ENCODE measurements at regions not wholly inside any gene's neighbourhood (a gene's known extent, or its start where the extent isn't known, plus 50 kb on each side); places are given as distances from the start of the nearest gene placed in this dataset.
"Not testable (repeated sequence)": the region's sequence is repeated elsewhere in the genome, so short reads cannot be mapped to it uniquely, and the experiment has no call there.

DNA sequence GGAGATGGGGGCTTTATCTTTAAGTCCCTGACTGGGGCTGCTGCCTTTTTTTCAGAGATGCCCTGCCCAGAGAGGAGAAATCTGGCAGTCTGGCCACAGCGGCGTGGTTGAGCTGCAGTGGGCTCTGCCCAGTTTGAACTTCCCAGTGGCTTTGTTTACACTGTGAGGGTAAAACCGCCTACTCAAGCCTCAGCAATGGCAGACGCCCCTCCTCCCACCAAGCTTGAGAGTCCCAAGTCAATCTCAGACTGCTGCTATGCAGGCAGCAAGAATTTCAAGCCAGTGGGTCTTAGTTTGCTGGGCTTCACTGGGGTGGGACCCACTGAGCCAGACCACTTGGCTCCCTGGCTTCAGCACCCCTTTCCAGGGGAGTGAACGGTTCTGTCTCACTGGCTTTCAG lies 76.4 kb upstream of the DNAJC1 start:
- DNase-seq: not testable (repeated sequence)

- DNase-seq: no peak
Observed at GRCh38 chr10:22071332-22071731, 67.8 kb upstream of the DNAJC1 start.

DNA sequence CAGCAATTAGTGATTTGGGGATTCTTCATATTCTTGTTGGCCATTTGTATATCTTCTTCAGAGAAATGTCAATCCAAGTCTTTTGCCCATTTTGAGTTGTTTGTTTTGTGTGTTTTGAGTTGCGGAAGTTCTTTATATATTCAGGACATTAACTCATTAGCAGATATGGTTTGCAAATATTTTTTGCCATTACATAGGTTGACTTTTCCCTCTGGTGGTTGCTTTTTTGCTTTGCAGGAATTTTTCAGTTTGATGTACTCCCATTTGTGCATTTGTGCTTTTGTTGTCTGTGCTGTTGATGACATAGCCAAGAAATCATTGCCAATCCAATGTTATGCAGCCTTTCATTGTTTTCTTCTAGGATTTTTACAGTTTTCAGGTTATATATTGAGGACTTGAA lies 63.6 kb upstream of the DNAJC1 start:
- DNase-seq: no peak

DNA sequence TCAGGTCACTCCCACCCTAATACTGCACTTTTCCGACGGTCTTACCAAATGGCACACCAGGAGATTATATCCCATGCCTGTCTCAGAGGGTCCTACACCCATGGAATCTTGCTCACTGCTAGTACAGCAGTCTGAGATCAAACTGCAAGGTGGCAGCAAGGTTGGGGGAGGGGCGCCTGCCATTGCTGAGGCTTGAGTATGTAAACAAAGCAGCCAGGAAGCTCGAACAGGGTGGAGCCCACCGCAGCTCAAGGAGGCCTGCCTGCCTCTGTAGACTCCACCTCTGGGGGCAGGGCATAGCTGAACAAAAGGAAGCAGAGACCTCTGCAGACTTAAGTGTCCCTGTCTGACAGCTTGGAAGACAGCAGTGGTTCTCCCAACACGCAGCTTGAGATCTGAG lies 57.5 kb upstream of the DNAJC1 start:
- not testable (repeated sequence) for DNase-seq

DNA sequence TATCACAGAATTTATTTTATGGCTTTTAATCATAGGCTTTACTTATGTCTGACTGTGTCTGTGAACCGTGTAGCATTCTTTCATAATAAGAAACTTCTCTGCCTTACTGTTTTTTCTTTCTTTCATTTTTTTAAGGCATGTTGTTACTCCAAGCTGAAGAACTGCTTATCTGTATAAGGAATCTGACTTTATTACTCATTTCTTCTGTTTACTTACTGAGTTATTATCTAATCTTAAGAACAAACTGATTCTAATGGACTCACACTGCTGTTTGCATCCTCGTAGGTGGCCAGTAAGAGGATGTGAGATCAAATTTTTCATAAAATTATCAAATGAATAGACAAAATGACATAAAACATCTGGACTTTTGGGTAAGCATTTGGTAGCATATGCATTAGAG lies 54.7 kb upstream of the DNAJC1 start:
- peak in 1 of 2 donors; percentile 17 for DNase-seq

- no peak for DNase-seq
Observed at GRCh38 chr10:22054961-22055360, 51.4 kb upstream of the DNAJC1 start.

All from right lung (tissue), 2 donors.